Loucy (cell line): ENCODE measurements at regions not wholly inside any gene's neighbourhood (a gene's known extent, or its start where the extent isn't known, plus 50 kb on each side); places are given as distances from the start of the nearest gene placed in this dataset.

ENCODE experiments used
- EZH2phosphoT487 ChIP-seq: fragments of 200-600 bp; IDR thresholded peaks from 2 replicates; pipeline ENCODE4 v1.6.1; 2018; ENCODE audit warnings: antibody characterized with exemption, mild to moderate bottlenecking, moderate library complexity, borderline replicate concordance
- TF ChIP-seq, protein P1 (sequence below): fragments of 200-600 bp; sonication (generic); conservative IDR thresholded peaks from 2 replicates; pipeline ENCODE4 v1.5.1; 2014; ENCODE audit warnings: mild to moderate bottlenecking, antibody characterized with exemption, low read length

DNA sequence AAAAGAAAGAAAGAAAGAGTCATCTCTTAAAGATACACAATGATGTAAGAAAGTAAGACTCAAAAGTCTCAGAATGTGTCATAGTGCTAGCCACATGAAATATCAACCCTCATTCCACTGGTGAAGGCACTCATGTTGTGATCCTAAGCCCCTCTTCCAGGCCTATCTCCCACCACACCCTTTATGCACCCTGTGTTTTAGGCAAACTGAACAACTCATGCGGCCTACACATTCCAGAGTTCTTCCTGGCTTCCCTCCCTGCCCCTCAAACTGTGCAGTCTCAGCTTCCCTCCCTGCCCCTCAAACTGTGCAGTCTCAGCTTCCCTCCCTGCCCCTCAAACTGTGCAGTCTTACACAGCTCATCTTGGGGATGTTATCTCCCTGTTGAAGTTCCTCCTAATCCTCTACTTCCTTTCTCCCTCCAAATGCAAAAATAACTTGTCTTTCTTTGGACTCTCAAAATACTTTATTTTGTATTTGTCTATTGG, 69.0 kb upstream of the FNDC3B start:
- TF ChIP-seq, protein P1, sequence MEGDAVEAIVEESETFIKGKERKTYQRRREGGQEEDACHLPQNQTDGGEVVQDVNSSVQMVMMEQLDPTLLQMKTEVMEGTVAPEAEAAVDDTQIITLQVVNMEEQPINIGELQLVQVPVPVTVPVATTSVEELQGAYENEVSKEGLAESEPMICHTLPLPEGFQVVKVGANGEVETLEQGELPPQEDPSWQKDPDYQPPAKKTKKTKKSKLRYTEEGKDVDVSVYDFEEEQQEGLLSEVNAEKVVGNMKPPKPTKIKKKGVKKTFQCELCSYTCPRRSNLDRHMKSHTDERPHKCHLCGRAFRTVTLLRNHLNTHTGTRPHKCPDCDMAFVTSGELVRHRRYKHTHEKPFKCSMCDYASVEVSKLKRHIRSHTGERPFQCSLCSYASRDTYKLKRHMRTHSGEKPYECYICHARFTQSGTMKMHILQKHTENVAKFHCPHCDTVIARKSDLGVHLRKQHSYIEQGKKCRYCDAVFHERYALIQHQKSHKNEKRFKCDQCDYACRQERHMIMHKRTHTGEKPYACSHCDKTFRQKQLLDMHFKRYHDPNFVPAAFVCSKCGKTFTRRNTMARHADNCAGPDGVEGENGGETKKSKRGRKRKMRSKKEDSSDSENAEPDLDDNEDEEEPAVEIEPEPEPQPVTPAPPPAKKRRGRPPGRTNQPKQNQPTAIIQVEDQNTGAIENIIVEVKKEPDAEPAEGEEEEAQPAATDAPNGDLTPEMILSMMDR: no peak
- no peak for TF ChIP-seq EZH2phosphoT487
